ENCODE measurements at regions not wholly inside any gene's neighbourhood (a gene's known extent, or its start where the extent isn't known, plus 50 kb on each side); places are given as distances from the start of the nearest gene placed in this dataset.

DNA sequence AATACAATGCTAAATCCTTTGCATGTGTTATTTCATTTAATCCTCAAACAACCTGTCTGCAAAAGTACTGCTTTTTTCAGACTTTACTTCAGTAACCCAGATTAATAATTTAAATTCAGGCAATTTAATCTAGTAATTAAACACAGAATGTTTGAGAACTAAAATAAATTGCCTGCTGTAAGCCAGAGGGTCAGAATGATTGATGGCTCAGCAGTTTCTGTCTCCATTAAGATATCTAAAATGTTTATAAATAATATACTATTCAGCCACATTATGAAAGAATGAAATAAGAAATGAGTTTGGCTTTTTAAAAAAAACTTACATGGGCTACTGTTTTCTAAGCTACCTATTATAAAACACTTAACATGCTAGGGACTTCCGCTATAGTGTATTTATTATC, 846.0 kb downstream of the FAM181B start:
- TF ChIP-seq, protein P1, sequence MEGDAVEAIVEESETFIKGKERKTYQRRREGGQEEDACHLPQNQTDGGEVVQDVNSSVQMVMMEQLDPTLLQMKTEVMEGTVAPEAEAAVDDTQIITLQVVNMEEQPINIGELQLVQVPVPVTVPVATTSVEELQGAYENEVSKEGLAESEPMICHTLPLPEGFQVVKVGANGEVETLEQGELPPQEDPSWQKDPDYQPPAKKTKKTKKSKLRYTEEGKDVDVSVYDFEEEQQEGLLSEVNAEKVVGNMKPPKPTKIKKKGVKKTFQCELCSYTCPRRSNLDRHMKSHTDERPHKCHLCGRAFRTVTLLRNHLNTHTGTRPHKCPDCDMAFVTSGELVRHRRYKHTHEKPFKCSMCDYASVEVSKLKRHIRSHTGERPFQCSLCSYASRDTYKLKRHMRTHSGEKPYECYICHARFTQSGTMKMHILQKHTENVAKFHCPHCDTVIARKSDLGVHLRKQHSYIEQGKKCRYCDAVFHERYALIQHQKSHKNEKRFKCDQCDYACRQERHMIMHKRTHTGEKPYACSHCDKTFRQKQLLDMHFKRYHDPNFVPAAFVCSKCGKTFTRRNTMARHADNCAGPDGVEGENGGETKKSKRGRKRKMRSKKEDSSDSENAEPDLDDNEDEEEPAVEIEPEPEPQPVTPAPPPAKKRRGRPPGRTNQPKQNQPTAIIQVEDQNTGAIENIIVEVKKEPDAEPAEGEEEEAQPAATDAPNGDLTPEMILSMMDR (IDR thresholded peaks at IDR 0.05), result no peak
- no peak for TF ChIP-seq POLR2A (IDR thresholded peaks at IDR 0.05)

Measured in Peyer's patch (tissue), 4 donors.